Inflammatory macrophage treated with lipopolysaccharide for 4 hours (primary cell): ENCODE measurements at regions not wholly inside any gene's neighbourhood (a gene's known extent, or its start where the extent isn't known, plus 50 kb on each side); places are given as distances from the start of the nearest gene placed in this dataset.

Source experiments
- DNase-seq: peaks from one replicate; pipeline ENCODE4 v3.0.0-alpha.2; 2020

DNA sequence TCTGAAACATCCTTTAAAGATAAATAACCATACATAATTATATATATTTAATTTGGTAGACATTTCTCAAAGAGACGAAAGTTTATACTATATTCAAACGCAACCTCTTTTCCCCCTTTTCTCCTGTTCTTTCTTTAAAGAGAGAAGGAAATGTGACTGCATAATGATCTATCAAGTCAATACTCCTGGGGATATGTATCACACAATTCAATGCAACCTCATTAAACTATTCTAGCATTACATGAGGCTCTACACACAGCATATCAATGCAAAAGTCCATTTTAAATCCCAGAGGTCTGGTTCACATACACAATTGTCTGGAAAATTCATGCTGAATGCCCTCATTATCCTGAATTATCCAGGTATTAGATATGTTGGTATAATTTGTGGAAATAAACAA, 330.7 kb downstream of the LMX1A start:
- no peak for DNase-seq

- no peak for DNase-seq
These were observed 341.8 kb downstream of the LMX1A start for GRCh38 chr1:165014753-165015152.

- DNase-seq, result no peak
These were observed 344.5 kb downstream of the LMX1A start for GRCh38 chr1:165011991-165012531.

DNA sequence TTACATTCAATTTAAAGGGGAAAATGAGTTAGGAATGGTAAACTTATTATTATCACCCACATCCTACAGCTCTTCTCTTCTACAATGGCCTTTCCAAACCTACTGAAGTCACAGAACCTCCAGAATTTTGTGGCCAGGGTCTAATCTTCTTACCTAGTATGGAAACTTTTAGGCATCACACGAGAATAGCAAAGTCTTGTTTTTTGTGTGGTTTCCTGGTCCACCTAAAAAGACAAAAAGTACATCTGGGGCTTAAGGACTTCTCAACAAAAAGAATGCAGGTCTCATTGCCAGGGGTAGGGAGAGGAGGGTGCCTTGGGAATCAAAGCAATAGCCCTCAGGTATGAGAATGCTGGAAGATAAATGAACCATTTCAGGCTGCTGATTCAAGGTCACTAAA, 345.3 kb downstream of the LMX1A start:
- no peak for DNase-seq

DNA sequence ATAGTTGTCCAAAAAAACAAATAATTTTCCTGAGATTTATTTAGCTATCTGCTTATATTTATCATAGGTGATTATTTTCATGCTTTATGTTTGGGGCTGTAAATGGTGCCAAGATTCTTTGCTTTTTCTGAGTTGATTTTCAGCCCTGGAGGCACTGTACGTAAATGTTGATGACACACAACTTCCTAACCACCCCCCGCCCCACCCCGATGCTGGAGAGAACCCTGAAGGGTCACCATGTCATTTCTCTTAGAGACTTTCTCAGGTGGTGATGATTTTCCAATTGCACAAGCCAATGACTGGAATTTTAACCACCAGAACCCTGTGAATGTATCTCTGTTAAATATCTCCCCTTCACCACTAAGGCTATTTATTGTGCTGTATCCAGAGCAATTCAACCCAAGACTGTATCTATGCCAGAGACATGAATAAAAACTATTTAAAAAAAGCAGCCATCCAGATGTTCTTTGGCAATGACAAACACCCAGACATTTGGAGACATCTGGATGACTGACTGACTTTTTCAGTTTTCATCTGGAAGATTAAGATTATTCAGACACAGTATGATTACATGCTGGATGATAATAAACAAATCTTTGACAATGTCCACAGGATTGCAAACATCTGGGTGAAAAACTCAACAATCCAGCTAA, 346.0 kb downstream of the LMX1A start:
- no peak for DNase-seq

DNA sequence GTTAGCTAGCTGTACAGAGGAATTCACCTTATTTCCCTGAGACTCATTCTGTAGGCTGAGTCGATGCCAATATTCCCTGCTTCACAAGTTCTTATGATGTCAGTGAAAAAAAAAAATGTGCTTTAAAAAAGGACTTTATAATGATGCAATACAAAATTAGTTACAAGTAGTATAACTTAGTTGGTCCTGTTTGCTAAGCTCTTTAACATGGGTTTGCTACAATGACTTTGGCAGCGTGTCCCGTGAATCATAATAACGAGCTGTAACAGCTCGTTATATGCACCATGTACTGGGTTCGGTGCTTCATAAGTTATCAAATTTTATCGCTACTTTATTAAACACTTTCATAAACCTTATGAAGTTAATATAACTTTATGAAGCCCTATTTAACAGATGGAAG, 349.7 kb downstream of the LMX1A start:
- no peak for DNase-seq

GRCh38 chr1:164999146-164999545, 357.4 kb downstream of the LMX1A start:
- DNase-seq, result no peak

DNA sequence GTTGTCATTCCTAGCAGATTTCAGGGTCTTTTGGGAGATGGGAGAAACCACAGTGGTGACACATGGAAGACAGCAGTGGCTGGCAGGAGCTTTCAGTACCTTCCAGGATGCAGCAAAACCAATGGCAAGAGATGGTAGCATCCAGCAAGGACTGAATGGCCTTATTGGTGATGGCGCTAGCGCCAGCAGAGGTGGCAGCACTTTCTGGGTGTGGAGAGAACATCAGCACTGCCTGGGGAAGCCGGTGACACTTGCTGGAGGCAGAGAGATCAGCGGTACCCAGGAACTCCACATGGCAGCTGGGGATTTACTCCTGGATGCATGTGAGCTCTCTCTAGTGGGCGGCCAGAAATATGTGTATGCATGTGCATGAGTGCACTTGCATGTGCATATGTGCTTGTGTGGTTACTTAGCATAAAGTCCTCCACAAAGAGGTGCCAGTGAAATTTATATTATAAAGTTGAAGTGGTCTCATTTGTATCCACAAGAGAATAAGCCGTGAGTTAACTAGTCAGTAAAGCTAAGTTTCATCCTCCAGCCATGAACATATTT, 364.7 kb downstream of the LMX1A start:
- no peak for DNase-seq

GRCh38 chr1:164983023-164983650, 373.4 kb downstream of the LMX1A start:
- no peak for DNase-seq

GRCh38 chr1:164982545-164982944, 374.0 kb downstream of the LMX1A start:
- DNase-seq, result no peak

DNA sequence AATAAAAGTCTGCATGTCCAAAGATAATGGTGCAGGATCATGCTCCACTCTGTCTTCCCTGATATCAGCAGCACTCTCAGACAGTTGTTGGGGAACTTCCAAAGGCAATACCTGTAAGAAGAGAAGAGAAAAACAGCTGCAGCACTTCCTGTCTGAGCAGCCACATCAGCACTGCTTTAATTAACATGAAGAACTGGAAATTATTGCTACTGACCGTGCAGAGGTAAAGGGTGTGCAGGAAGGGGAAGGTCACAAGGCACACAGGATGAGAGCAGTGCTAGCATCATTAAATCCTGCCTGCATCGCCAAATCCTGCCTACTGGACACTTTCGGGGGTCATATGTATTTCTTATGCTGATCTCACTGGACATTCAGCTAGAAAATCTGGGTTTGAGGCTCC, 379.0 kb downstream of the LMX1A start:
- DNase-seq, result no peak

DNA sequence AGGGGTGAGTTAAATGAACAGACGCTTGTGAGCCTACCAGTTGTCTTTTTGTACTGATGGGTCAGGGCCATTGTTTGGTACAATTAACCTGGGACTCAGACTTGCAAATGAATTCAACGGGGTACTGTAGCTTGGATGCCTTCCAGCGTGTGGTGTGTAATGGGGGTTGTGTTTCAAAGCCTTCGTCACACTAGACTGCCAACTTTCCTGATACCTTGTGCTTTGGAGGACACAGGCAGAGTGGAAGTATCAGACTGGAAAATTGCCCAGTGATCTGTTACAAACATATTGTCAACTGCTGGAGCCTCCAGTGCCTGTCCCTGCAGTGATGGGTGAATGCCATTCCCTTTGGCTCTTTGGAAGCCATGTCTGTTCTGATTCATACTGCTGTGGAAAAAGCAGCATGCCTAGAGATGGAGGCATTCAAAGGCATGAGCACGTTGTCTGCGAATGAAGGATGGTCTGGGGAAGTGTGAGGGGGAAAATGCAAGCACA, 384.5 kb downstream of the LMX1A start:
- no peak for DNase-seq

DNA sequence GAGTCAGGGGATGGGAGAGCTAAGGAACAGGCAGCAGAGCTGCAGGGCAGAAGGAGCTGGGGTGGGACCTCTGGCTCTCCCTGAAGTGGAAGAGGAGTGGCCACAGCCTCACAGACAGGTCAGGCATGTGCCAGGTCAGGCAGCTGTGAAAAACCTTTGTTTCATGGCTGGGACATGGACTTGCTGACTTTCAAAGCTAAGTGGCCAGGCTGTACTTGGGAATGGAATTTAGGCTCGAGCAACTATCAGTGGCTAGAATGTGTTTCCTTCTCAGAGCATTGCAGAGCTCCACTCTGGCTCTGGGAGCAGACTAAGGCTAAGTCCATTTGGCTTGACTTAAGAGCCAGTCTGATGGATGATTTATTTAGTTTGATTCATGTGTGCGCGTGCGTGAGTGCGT, 385.1 kb downstream of the LMX1A start:
- no peak for DNase-seq

GRCh38 chr1:164969253-164969652, 387.3 kb downstream of the LMX1A start:
- DNase-seq, result no peak

DNA sequence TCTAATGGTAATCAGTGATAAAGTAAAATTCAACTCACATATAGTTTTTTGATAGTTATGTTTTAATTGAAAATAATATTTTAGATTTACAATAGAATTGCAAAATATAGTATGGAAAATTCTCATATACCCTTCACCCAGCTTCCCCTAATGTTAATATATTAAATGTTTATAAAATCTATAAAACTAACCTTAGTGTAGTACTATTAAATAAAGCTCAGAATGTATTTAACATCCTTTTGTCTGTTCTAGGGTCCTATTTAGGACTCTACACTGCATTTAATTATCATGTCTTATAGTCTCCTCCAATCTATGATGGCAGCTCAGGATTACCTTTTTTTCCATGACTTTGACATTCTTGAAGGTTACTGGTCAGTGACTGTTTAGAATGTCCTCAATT, 389.2 kb downstream of the LMX1A start:
- DNase-seq, result no peak

GRCh38 chr1:164961715-164962114, 394.8 kb downstream of the LMX1A start:
- no peak for DNase-seq

DNA sequence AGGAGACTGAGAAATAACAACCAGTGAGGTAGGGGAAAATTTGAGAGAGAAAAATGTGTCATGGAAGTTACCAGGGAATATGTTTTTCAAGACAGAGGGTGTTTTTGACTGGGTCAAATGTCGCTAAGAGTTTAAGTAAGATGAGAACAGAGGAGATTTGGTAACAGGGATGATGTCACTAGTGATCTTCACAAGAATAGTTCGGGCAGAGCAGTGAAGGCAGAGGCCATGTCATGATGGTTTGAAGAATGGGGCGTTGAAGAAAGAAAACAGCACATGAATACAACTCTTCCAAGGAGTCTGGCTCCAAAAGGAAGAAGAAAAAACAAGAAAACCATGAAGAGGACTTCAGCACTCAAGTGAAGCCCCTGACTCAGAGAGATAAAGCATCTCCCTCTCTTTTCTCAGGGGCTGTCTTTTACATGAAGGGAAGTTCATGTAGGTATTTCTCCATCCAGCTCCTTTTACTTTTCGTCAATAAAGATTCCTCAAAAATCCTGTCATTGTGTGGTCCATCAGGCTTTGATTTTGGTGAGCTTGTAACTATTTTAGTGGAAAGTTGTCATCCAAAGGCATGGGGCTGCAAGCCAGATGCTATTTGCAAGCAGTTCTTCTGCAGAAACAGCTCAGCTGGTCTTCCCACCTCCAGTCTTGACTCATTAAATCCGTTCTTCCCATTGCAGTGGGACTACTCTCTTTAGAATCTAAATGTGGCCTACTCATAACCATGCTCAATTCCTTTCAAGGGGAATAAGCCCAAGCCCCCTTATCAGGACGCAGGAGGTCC, 397.3 kb downstream of the LMX1A start:
- DNase-seq, result no peak

- no peak for DNase-seq
These were observed 394.8 kb downstream of the PBX1 start for GRCh38 chr1:164953815-164954214.

DNA sequence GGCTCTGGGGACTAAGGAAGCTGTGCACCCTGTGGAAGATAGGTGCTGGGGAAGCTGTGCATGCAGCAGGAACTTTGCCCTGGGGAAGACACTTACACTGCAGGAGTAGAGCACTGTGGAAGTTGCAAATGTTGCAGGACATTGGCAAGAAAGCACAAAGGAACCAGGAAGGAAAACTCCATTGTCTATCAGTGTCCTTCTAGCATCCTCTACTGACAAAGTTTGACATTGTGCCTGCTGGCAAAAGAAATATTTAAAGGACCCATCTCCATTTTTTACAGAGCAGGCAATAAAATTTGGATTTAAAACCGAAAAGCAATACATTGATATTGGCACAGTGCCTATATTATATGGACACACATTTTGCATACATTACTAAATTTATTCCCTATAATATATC, 394.1 kb downstream of the PBX1 start:
- DNase-seq, result no peak

DNA sequence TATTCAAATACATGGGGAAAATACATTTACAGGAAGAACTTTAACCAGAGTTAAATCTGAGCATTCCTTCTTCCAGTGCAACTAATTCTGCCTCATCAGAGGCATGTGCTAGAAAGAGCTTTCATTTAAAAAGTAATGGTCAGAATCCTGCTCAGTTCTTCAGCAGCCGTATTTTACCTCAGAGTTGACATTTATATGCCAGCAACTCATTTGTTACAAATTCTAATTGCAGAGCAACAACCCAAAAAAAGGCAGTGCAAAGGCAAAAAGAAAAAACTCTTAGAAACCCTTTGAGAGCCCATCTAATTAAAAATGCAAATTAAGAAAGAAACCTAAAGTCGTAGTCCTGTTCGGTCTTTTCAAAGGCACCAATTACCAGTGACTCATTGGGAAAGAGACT, 392.5 kb downstream of the PBX1 start:
- no peak for DNase-seq

GRCh38 chr1:164950541-164950986, 391.6 kb downstream of the PBX1 start:
- no peak for DNase-seq

DNA sequence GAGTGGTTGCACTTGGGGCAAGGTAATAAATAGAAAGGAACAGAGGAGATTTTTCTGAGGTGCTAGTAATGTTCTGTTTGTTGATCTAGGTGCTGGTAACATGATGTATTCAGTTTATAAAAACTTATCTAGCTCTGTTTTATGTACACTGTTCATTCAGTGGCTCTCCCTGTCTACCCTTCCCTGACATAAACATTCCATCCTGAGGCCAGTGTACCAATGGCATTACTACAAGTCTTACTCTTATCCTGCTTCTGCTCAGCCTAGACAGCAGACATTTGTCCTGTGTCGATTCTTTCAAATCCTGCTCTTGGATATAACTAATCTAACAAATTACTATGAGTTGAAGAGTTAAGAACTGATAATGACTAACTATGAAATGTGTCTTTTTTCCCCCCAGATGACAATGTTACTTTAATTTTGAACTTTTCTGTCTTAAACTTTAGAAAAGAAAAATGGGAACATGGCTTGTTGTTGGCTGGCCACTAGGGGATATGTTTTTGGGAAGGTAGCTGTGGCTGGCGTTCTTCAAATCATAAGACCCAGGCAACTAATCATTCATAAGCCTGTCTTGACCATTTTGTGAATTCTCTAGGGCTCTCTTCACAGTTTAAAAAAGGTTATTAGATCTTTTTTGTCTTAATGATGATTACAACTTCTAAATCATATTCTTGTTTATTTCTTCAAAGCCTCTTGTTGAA, 390.9 kb downstream of the PBX1 start:
- DNase-seq, result no peak

GRCh38 chr1:164948101-164948500, 389.1 kb downstream of the PBX1 start:
- no peak for DNase-seq
